Stimulated activated naive CD8-positive, alpha-beta T cell treated with anti-CD3 and anti-CD28 coated beads, Interleukin-15, amount 100 ng/mL, for 72 hours (primary cell): ENCODE measurements at regions not wholly inside any gene's neighbourhood (a gene's known extent, or its start where the extent isn't known, plus 50 kb on each side); places are given as distances from the start of the nearest gene placed in this dataset.

Experiments used
- ATAC-seq: fragments of 150-1000 bp; cut with Tn5 transposase; 2 replicates; pipeline ENCODE4 v1.10.0; 2021; ENCODE audit warnings: mild to moderate bottlenecking, moderate library complexity
- DNase-seq, 2 donors: peaks; one replicate each; pipeline ENCODE4 v3.0.0; 2021 to 2022
- H3K27ac Mint-ChIP-seq, 2 donors: one replicate each; pipeline ENCODE4 v1.8.0; 2022; ENCODE audit warnings: mild to moderate bottlenecking in 2 of 2, mixed read lengths in 2 of 2, moderate library complexity in 2 of 2
- H3K27me3 Mint-ChIP-seq: one replicate; pipeline ENCODE4 v1.8.0; 2022; ENCODE audit warnings: mixed read lengths
- H3K4me1 Mint-ChIP-seq: one replicate; pipeline ENCODE4 v1.8.0; 2022; ENCODE audit warnings: mild to moderate bottlenecking, mixed read lengths
- H3K4me3 Mint-ChIP-seq, 2 donors: one replicate each; pipeline ENCODE4 v1.8.0; 2022; ENCODE audit warnings: mild to moderate bottlenecking in 2 of 2, mixed read lengths in 2 of 2, moderate library complexity in 1 of 2
- H3K9me3 Mint-ChIP-seq, 2 donors: one replicate each; pipeline ENCODE4 v1.8.0; 2022; ENCODE audit warnings: mixed read lengths in 2 of 2

- DNase-seq (no peak), ATAC-seq (no peak)
- Mint-ChIP-seq H3K4me3 (no peak overlapping the region), H3K27ac (no peak overlapping the region), H3K27me3 (no peaks in the 10 kb centered on the region), H3K4me1 (no peaks in the 10 kb centered on the region), H3K9me3 (no peaks in the 10 kb centered on the region)
These were observed 485.8 kb upstream of the CITED2 start for GRCh38 chr6:139860203-139860602.

GRCh38 chr6:139858429-139858828, 484.0 kb upstream of the CITED2 start:
- DNase-seq (no peak), ATAC-seq (no peak)
- Mint-ChIP-seq H3K4me3 (no peak overlapping the region), H3K9me3 (no peaks in the 10 kb centered on the region), H3K4me1 (no peaks in the 10 kb centered on the region), H3K27ac (no peak overlapping the region), H3K27me3 (no peaks in the 10 kb centered on the region)

- Mint-ChIP-seq H3K9me3 (no peaks in the 10 kb centered on the region), H3K27ac (no peak overlapping the region)
- no peak for ATAC-seq
These were observed 482.7 kb upstream of the CITED2 start for GRCh38 chr6:139857143-139857542.

GRCh38 chr6:139856562-139856961, 482.1 kb upstream of the CITED2 start:
- Mint-ChIP-seq H3K4me3 (no peak overlapping the region), H3K4me1 (no peaks in the 10 kb centered on the region), H3K27ac (no peak overlapping the region), H3K27me3 (no peaks in the 10 kb centered on the region), H3K9me3 (no peaks in the 10 kb centered on the region)
- no peak for DNase-seq
- ATAC-seq = no peak

More at GRCh38 chr6:139857143-139857542, 482.7 kb upstream of the CITED2 start:
- Mint-ChIP-seq H3K4me1 (no peaks in the 10 kb centered on the region), H3K4me3 (no peak overlapping the region), H3K27me3 (no peaks in the 10 kb centered on the region)
- no peak for DNase-seq

- no peak for DNase-seq
- Mint-ChIP-seq H3K27ac (no peak overlapping the region), H3K9me3 (no peaks in the 10 kb centered on the region), H3K27me3 (no peaks in the 10 kb centered on the region), H3K4me1 (no peaks in the 10 kb centered on the region), H3K4me3 (no peak overlapping the region)
- no peak for ATAC-seq
These were observed 481.3 kb upstream of the CITED2 start for GRCh38 chr6:139855671-139856311.

GRCh38 chr6:139853302-139853992, 479.0 kb upstream of the CITED2 start:
- ATAC-seq = no peak
- DNase-seq = no peak
- peaks cover 0 to 9% of the 10 kb centered on the region in 2 donors for H3K9me3 Mint-ChIP-seq

GRCh38 chr6:139852488-139853140, 478.2 kb upstream of the CITED2 start:
- no peak for DNase-seq
- Mint-ChIP-seq H3K27me3 (no peaks in the 10 kb centered on the region), H3K4me3 (no peak overlapping the region), H3K9me3 (peaks cover 0 to 9% of the 10 kb centered on the region in 2 donors), H3K27ac (no peak overlapping the region), H3K4me1 (no peaks in the 10 kb centered on the region)
- no peak for ATAC-seq

More at GRCh38 chr6:139853302-139853992, 479.0 kb upstream of the CITED2 start:
- no peaks in the 10 kb centered on the region for H3K27me3 Mint-ChIP-seq
- H3K27ac Mint-ChIP-seq = no peak overlapping the region
- H3K4me3 Mint-ChIP-seq = no peak overlapping the region
- H3K4me1 Mint-ChIP-seq = no peaks in the 10 kb centered on the region

GRCh38 chr6:139852067-139852466, 477.6 kb upstream of the CITED2 start:
- H3K27me3 Mint-ChIP-seq = no peaks in the 10 kb centered on the region
- H3K4me1 Mint-ChIP-seq = no peaks in the 10 kb centered on the region
- DNase-seq (no peak), ATAC-seq (no peak)
- H3K9me3 Mint-ChIP-seq = peaks cover 0 to 9% of the 10 kb centered on the region in 2 donors
- no peak overlapping the region for H3K27ac Mint-ChIP-seq
- H3K4me3 Mint-ChIP-seq = no peak overlapping the region

GRCh38 chr6:139851206-139851605, 476.8 kb upstream of the CITED2 start:
- Mint-ChIP-seq H3K4me3 (no peak overlapping the region), H3K27ac (no peak overlapping the region), H3K27me3 (no peaks in the 10 kb centered on the region), H3K9me3 (peaks cover 0 to 9% of the 10 kb centered on the region in 2 donors), H3K4me1 (no peaks in the 10 kb centered on the region)
- DNase-seq = no peak
- ATAC-seq = no peak

GRCh38 chr6:139850512-139850911, 476.1 kb upstream of the CITED2 start:
- Mint-ChIP-seq H3K9me3 (peaks cover 0 to 9% of the 10 kb centered on the region in 2 donors), H3K4me1 (no peaks in the 10 kb centered on the region), H3K4me3 (no peak overlapping the region), H3K27me3 (no peaks in the 10 kb centered on the region), H3K27ac (no peak overlapping the region)
- ATAC-seq (no peak), DNase-seq (no peak)

GRCh38 chr6:139847457-139847813, 473.0 kb upstream of the CITED2 start:
- no peaks in the 10 kb centered on the region for H3K4me1 Mint-ChIP-seq
- H3K27me3 Mint-ChIP-seq = no peaks in the 10 kb centered on the region

GRCh38 chr6:139846538-139847456, 472.3 kb upstream of the CITED2 start:
- ATAC-seq (no peak), DNase-seq (no peak)
- no peaks in the 10 kb centered on the region for H3K4me1 Mint-ChIP-seq
- H3K27ac Mint-ChIP-seq = no peak overlapping the region
- H3K4me3 Mint-ChIP-seq = no peak overlapping the region
- peaks cover 0 to 9% of the 10 kb centered on the region in 2 donors for H3K9me3 Mint-ChIP-seq
- no peaks in the 10 kb centered on the region for H3K27me3 Mint-ChIP-seq

More at GRCh38 chr6:139847457-139847813, 473.0 kb upstream of the CITED2 start:
- peaks cover 0 to 9% of the 10 kb centered on the region in 2 donors for H3K9me3 Mint-ChIP-seq
- no peak for DNase-seq
- H3K4me3 Mint-ChIP-seq = no peak overlapping the region
- no peak overlapping the region for H3K27ac Mint-ChIP-seq
- ATAC-seq = no peak

- H3K27me3 Mint-ChIP-seq = no peaks in the 10 kb centered on the region
- DNase-seq = no peak
- H3K9me3 Mint-ChIP-seq = peaks cover 0 to 6% of the 10 kb centered on the region in 2 donors
- no peak overlapping the region for H3K27ac Mint-ChIP-seq
- H3K4me3 Mint-ChIP-seq = no peak overlapping the region
- H3K4me1 Mint-ChIP-seq = no peaks in the 10 kb centered on the region
- ATAC-seq = no peak
These were observed 470.5 kb upstream of the CITED2 start for GRCh38 chr6:139844907-139845306.

GRCh38 chr6:139841794-139842215, 467.4 kb upstream of the CITED2 start:
- H3K27ac Mint-ChIP-seq = no peak overlapping the region
- no peaks in the 10 kb centered on the region for H3K4me1 Mint-ChIP-seq
- H3K4me3 Mint-ChIP-seq = no peak overlapping the region
- DNase-seq (no peak), ATAC-seq (no peak)
- no peaks in the 10 kb centered on the region for H3K27me3 Mint-ChIP-seq
- H3K9me3 Mint-ChIP-seq = peaks cover 0 to 6% of the 10 kb centered on the region in 2 donors

- Mint-ChIP-seq H3K4me3 (no peak overlapping the region), H3K27me3 (peaks cover 3% of the 10 kb centered on the region), H3K9me3 (peaks cover 0 to 6% of the 10 kb centered on the region in 2 donors), H3K4me1 (no peaks in the 10 kb centered on the region), H3K27ac (no peak overlapping the region)
- DNase-seq (no peak), ATAC-seq (no peak)
These were observed 465.2 kb upstream of the CITED2 start for GRCh38 chr6:139839506-139840156.
